Neural progenitor cell (in vitro differentiated cells): ENCODE measurements at regions not wholly inside any gene's neighbourhood (a gene's known extent, or its start where the extent isn't known, plus 50 kb on each side); places are given as distances from the start of the nearest gene placed in this dataset.
A peak's percentile ranks its signal among the peaks of the same experiment; 100 is the strongest.
"Not testable (repeated sequence)": the region's sequence is repeated elsewhere in the genome, so short reads cannot be mapped to it uniquely, and the experiment has no call there.

Experiments used
- DNase-seq: peaks from one replicate; pipeline ENCODE4 v3.0.0-alpha.2; 2016; ENCODE audit warnings: low spot score
- H2AFZ ChIP-seq: fragments of 200-600 bp; sonication (generic); replicated peaks from 2 replicates; pipeline ENCODE4 v1.6.1; 2016; ENCODE audit warnings: antibody characterized with exemption
- H3F3A ChIP-seq: fragments of 200-600 bp; sonication (generic); 2 replicates; pipeline ENCODE4 v1.6.1; 2016; ENCODE audit warnings: antibody characterized with exemption, low read depth
- H3K27ac ChIP-seq: fragments of 200-600 bp; sonication (generic); 2 replicates; pipeline ENCODE4 v1.5.1; 2016; ENCODE audit warnings: mild to moderate bottlenecking
- H3K27me3 ChIP-seq: fragments of 200-600 bp; sonication (generic); 2 replicates; pipeline ENCODE4 v1.6.1; 2016; ENCODE audit warnings: mild to moderate bottlenecking, moderate library complexity
- H3K36me3 ChIP-seq: fragments of 200-600 bp; sonication (generic); 2 replicates; pipeline ENCODE4 v1.5.1; 2016
- H3K4me1 ChIP-seq: fragments of 200-600 bp; sonication (generic); 2 replicates; pipeline ENCODE4 v1.6.1; 2016; ENCODE audit warnings: mixed run types
- H3K4me2 ChIP-seq: fragments of 200-600 bp; sonication (generic); 2 replicates; pipeline ENCODE4 v1.6.1; 2016
- H3K4me3 ChIP-seq: fragments of 200-600 bp; sonication (generic); 2 replicates; pipeline ENCODE4 v1.5.1; 2016
- H3K79me2 ChIP-seq: fragments of 200-600 bp; sonication (generic); 2 replicates; pipeline ENCODE4 v1.6.1; 2016; ENCODE audit warnings: low read depth
- H3K9ac ChIP-seq: fragments of 200-600 bp; sonication (generic); 2 replicates; pipeline ENCODE4 v1.6.1; 2016
- H3K9me3 ChIP-seq: fragments of 200-600 bp; sonication (generic); 2 replicates; pipeline ENCODE4 v1.5.1; 2016; ENCODE audit warnings: low read depth
- H4K20me1 ChIP-seq: fragments of 200-600 bp; sonication (generic); 2 replicates; pipeline ENCODE4 v1.6.1; 2016; ENCODE audit warnings: low read depth
- H3K27ac Mint-ChIP-seq: 3 replicates; pipeline ENCODE4 v1.8.0; 2021; ENCODE audit warnings: mixed read lengths
- H3K27me3 Mint-ChIP-seq: 2 replicates; pipeline ENCODE4 v1.8.0; 2022; ENCODE audit warnings: low read depth, mild to moderate bottlenecking, inconsistent platforms, moderate library complexity, mixed read lengths; ENCODE audit not compliant: insufficient read depth
- H3K36me3 Mint-ChIP-seq: 3 replicates; pipeline ENCODE4 v1.8.0; 2021; ENCODE audit warnings: mixed read lengths
- H3K4me1 Mint-ChIP-seq: 3 replicates; pipeline ENCODE4 v1.8.0; 2021; ENCODE audit warnings: mixed read lengths
- H3K4me3 Mint-ChIP-seq: 3 replicates; pipeline ENCODE4 v1.8.0; 2021; ENCODE audit warnings: mild to moderate bottlenecking, moderate library complexity, mixed read lengths
- H3K9me3 Mint-ChIP-seq: 3 replicates; pipeline ENCODE4 v1.8.0; 2020; ENCODE audit warnings: mixed read lengths
- CTCF ChIP-seq: fragments of 200-600 bp; sonication (generic); IDR thresholded peaks from 2 replicates; pipeline ENCODE4 v1.5.1; 2017; ENCODE audit warnings: antibody characterized with exemption, mild to moderate bottlenecking
- EZH2 ChIP-seq: fragments of 200-600 bp; sonication (generic); IDR thresholded peaks from 2 replicates; pipeline ENCODE4 v1.6.1; 2017; ENCODE audit warnings: antibody characterized with exemption, mild to moderate bottlenecking, moderate library complexity
- EZH2phosphoT487 ChIP-seq: fragments of 200-600 bp; sonication (generic); IDR thresholded peaks from 2 replicates; pipeline ENCODE4 v1.6.1; 2017; ENCODE audit warnings: antibody characterized with exemption

GRCh38 chr17:77635176-77635575, 323.3 kb upstream of the TNRC6C start:
- Mint-ChIP-seq H3K27ac (peak overlapping the region; percentile 65), H3K4me3 (no peak overlapping the region), H3K4me1 (peaks cover 46% of the 10 kb centered on the region), H3K9me3 (no peaks in the 10 kb centered on the region), H3K36me3 (no peaks in the 10 kb centered on the region), H3K27me3 (peaks cover 15% of the 10 kb centered on the region)
- no peaks in the 10 kb centered on the region for H4K20me1 ChIP-seq
- DNase-seq: peak; percentile 50
- H3K4me2 ChIP-seq: peak overlapping the region; percentile 21
- H3K36me3 ChIP-seq: no peaks in the 10 kb centered on the region
- no peaks in the 10 kb centered on the region for H3K79me2 ChIP-seq
- H3K9me3 ChIP-seq: no peaks in the 10 kb centered on the region
- H3F3A ChIP-seq: peaks cover 16% of the 10 kb centered on the region
- no peak overlapping the region for H2AFZ ChIP-seq
- TF ChIP-seq EZH2phosphoT487 (no peak), EZH2 (no peak), CTCF (no peak)
- H3K27ac ChIP-seq: no peak overlapping the region
- no peaks in the 10 kb centered on the region for H3K27me3 ChIP-seq
- no peak overlapping the region for H3K9ac ChIP-seq
- H3K4me3 ChIP-seq: no peak overlapping the region
- H3K4me1 ChIP-seq: peaks cover 33% of the 10 kb centered on the region

- H3K4me3 ChIP-seq, H3K9me3 ChIP-seq, H3K36me3 ChIP-seq, H3K79me2 ChIP-seq, H3K9ac ChIP-seq, H3K9me3 Mint-ChIP-seq, H3K36me3 Mint-ChIP-seq, H3K27ac ChIP-seq, H2AFZ ChIP-seq, DNase-seq, H3K27me3 ChIP-seq, H4K20me1 ChIP-seq: not testable (repeated sequence)
- H3K4me2 ChIP-seq: peak overlapping the region; percentile 21
- H3K27ac Mint-ChIP-seq: peak overlapping the region; percentile 52
- H3F3A ChIP-seq: peaks cover 16% of the 10 kb centered on the region
- H3K4me1 ChIP-seq: peaks cover 33% of the 10 kb centered on the region
- H3K27me3 Mint-ChIP-seq: peaks cover 16% of the 10 kb centered on the region
- H3K4me3 Mint-ChIP-seq: peak overlapping the region; percentile 46
- peaks cover 51% of the 10 kb centered on the region for H3K4me1 Mint-ChIP-seq
Measured at GRCh38 chr17:77635785-77636184, 322.7 kb upstream of the TNRC6C start.

- Mint-ChIP-seq H3K36me3 (no peaks in the 10 kb centered on the region), H3K9me3 (no peaks in the 10 kb centered on the region), H3K4me3 (peak overlapping the region; percentile 55), H3K4me1 (peaks cover 51% of the 10 kb centered on the region), H3K27me3 (peaks cover 16% of the 10 kb centered on the region), H3K27ac (peak overlapping the region; percentile 93)
- no peak overlapping the region for H3K9ac ChIP-seq
- no peaks in the 10 kb centered on the region for H4K20me1 ChIP-seq
- H3K4me1 ChIP-seq: peaks cover 33% of the 10 kb centered on the region
- no peak for DNase-seq
- no peaks in the 10 kb centered on the region for H3K27me3 ChIP-seq
- no peak overlapping the region for H3K4me3 ChIP-seq
- H3K27ac ChIP-seq: no peak overlapping the region
- H3K36me3 ChIP-seq: no peaks in the 10 kb centered on the region
- no peak overlapping the region for H2AFZ ChIP-seq
- no peaks in the 10 kb centered on the region for H3K79me2 ChIP-seq
- TF ChIP-seq EZH2phosphoT487: no peak
- no peak for TF ChIP-seq EZH2
- no peak for TF ChIP-seq CTCF
- no peak overlapping the region for H3K4me2 ChIP-seq
- no peaks in the 10 kb centered on the region for H3K9me3 ChIP-seq
- H3F3A ChIP-seq: peaks cover 16% of the 10 kb centered on the region
Measured at GRCh38 chr17:77636835-77637817, 321.4 kb upstream of the TNRC6C start.
